ENCODE measurements at regions not wholly inside any gene's neighbourhood (a gene's known extent, or its start where the extent isn't known, plus 50 kb on each side); places are given as distances from the start of the nearest gene placed in this dataset.

DNA sequence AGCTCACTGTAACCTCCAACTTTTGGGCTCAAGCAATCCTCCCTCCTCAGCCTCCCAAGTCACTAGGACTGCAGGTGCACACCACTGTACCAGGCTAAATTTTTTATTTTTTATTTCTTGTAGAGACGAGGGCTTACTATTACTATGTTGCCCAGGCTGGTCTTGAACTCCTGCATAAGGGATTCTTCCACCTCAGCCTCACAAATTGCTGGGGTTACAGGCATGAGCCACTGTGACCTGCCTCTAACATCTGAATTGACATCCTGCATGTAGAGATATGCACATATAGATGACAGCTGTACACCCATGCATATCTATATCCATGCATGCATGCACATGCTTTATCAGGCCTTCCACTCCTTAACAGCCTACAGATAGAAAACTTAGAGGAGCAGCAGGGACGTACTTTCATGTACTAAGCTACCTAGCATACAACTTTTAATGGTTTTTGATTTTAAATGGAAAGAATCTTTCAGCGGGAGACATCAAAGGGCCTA lies 740.9 kb upstream of the TPTE start:
- TF ChIP-seq POLR2A (IDR thresholded peaks at IDR 0.05): no peak
- TF ChIP-seq, protein P1, sequence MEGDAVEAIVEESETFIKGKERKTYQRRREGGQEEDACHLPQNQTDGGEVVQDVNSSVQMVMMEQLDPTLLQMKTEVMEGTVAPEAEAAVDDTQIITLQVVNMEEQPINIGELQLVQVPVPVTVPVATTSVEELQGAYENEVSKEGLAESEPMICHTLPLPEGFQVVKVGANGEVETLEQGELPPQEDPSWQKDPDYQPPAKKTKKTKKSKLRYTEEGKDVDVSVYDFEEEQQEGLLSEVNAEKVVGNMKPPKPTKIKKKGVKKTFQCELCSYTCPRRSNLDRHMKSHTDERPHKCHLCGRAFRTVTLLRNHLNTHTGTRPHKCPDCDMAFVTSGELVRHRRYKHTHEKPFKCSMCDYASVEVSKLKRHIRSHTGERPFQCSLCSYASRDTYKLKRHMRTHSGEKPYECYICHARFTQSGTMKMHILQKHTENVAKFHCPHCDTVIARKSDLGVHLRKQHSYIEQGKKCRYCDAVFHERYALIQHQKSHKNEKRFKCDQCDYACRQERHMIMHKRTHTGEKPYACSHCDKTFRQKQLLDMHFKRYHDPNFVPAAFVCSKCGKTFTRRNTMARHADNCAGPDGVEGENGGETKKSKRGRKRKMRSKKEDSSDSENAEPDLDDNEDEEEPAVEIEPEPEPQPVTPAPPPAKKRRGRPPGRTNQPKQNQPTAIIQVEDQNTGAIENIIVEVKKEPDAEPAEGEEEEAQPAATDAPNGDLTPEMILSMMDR (IDR thresholded peaks at IDR 0.05): no peak

Measured in thyroid gland (tissue), 4 donors.